HG03196 (cell line): ENCODE measurements at regions not wholly inside any gene's neighbourhood (a gene's known extent, or its start where the extent isn't known, plus 50 kb on each side); places are given as distances from the start of the nearest gene placed in this dataset.
"Not testable (repeated sequence)": the region's sequence is repeated elsewhere in the genome, so short reads cannot be mapped to it uniquely, and the experiment has no call there.

Experiments
- ATAC-seq: cut with Tn5 transposase; IDR thresholded peaks from one replicate; pipeline ENCODE4 v1.9.1; 2021; ENCODE audit not compliant: unreplicated experiment

- ATAC-seq = no peak
Observed at GRCh38 chr17:77036841-77037381, 103.9 kb upstream of the SEC14L1 start.

- no peak for ATAC-seq
Observed at GRCh38 chr17:77037943-77038342, 102.8 kb upstream of the SEC14L1 start.

- no peak for ATAC-seq
Observed at GRCh38 chr17:77038884-77039555, 101.7 kb upstream of the SEC14L1 start.

GRCh38 chr17:77042476-77043231 is 98.1 kb upstream of the SEC14L1 start:
- ATAC-seq = no peak

- no peak for ATAC-seq
Observed at GRCh38 chr17:77045441-77046041, 95.2 kb upstream of the SEC14L1 start.

GRCh38 chr17:77049440-77049839 is 91.3 kb upstream of the SEC14L1 start:
- ATAC-seq = no peak

- ATAC-seq = not testable (repeated sequence)
Observed at GRCh38 chr17:77050901-77051300, 89.9 kb upstream of the SEC14L1 start.

- no peak for ATAC-seq
Observed at GRCh38 chr17:77054936-77055335, 85.8 kb upstream of the SEC14L1 start.

GRCh38 chr17:77055453-77055852 is 85.3 kb upstream of the SEC14L1 start:
- ATAC-seq = no peak

- ATAC-seq = no peak
Observed at GRCh38 chr17:77058016-77058415, 82.8 kb upstream of the SEC14L1 start.

GRCh38 chr17:77061669-77062068 is 79.1 kb upstream of the SEC14L1 start:
- ATAC-seq = no peak

GRCh38 chr17:77064598-77064997 is 76.2 kb upstream of the SEC14L1 start:
- no peak for ATAC-seq

- no peak for ATAC-seq
Observed at GRCh38 chr17:77066165-77066564, 74.6 kb upstream of the SEC14L1 start.

GRCh38 chr17:77066726-77067409 is 73.9 kb upstream of the SEC14L1 start:
- ATAC-seq = not testable (repeated sequence)

- no peak for ATAC-seq
Observed at GRCh38 chr17:77068915-77069314, 71.9 kb upstream of the SEC14L1 start.

GRCh38 chr17:77070888-77071279 is 69.9 kb upstream of the SEC14L1 start:
- no peak for ATAC-seq

GRCh38 chr17:77071925-77072490 is 68.8 kb upstream of the SEC14L1 start:
- no peak for ATAC-seq

GRCh38 chr17:77072670-77073069 is 68.1 kb upstream of the SEC14L1 start:
- ATAC-seq = no peak

GRCh38 chr17:77074681-77075080 is 66.1 kb upstream of the SEC14L1 start:
- ATAC-seq = no peak

GRCh38 chr17:77076124-77076830 is 64.5 kb upstream of the SEC14L1 start:
- no peak for ATAC-seq
